ENCODE measurements at regions not wholly inside any gene's neighbourhood (a gene's known extent, or its start where the extent isn't known, plus 50 kb on each side); places are given as distances from the start of the nearest gene placed in this dataset.
"Not testable (repeated sequence)": the region's sequence is repeated elsewhere in the genome, so short reads cannot be mapped to it uniquely, and the experiment has no call there.

DNA sequence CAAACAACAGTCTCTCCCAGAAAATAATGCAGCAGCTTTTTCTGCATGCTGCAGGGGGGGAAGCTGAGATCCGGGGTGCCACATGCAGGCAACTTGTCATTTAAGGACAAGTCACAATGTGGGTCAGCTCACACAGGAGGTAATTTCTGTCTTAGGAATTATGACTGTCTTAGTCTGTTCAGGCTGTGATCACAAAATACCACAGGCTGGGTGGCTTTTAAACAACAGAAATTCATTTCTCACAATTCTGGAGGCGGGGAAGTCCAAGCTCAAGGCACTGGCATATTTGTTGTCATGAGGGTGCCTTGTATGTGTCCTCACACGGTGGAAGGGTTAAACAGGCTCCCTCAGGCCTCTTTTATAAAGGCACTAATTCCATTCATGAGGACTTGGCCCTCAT is 127.7 kb downstream of the DIRAS2 start:
- DNase-seq = no peak

- DNase-seq = no peak
Observed at GRCh38 chr9:90515510-90515909, 127.1 kb downstream of the DIRAS2 start.

DNA sequence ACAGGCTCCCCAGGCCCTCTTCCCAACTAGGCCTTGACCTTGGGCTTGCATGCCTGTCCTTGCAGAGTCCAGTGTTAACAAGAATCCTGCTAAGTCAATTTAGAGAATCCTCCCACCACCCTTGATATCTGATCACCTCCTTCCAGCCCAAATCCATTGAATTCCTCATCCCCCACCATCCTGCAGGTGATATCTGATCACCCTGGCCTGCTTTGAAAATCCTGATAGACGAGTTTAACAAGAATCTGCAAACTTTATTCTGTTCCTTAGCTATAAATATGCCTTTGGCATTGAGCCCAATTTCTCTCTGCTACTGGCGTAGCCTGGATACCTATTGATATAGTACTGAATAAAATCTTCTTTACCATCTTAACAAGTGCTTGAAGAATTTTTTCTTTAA is 125.5 kb downstream of the DIRAS2 start:
- DNase-seq = no peak

DNA sequence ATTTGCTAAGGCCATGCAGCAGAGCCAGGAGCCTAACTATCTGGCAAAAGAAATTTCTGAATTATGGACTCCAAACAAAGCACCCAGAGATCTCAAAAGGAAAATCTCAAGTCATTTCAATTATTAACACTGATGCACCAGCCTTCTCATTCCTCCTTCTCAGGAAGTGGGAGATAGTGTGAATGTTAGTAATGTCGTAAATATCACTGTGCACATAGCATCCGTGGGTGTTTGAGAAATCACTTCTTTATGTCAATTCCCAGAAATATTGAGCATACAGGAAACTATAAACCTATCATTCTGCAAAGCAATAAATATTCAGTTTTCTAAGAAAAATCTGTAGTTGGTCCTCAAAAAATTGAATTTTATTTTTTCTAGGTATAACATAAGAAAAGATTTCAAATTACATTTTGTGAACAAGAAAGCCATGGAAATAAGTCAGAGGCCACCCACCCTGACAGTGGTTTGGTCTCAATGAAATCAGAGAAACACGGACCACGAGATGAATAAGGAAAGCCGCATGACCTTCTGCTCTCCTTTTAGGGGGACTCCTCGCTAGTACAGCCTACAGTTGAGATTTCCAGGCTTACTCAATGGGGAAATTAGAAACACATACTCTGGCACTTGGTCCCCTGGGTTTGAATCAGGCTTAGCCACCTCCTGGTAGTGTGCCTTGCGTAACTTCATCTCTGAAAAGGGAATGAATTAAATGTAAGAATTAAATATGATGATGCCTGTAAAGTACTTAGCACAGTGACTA is 120.6 kb downstream of the DIRAS2 start:
- no peak for DNase-seq

- no peak for DNase-seq
Observed at GRCh38 chr9:90523958-90524357, 118.7 kb downstream of the DIRAS2 start.

DNA sequence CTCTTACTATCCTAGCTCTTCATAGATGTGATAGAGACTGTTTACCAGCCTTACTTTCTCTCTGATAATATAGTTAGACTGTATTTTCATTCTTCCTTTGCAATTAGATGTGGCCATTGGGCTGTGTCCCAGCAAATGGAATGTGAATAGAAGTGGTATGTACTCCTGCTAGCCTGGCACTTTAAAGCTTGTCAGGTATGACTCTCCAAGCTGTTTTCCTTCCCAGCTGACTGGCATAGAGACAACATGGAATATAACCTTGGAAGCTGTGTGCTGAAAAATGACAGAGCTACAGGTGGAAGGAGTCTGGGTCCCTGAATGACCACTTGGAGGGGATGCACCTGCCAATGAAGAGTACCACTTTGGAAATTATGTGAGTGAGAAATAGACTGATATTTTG is 116.2 kb downstream of the DIRAS2 start:
- DNase-seq = no peak

DNA sequence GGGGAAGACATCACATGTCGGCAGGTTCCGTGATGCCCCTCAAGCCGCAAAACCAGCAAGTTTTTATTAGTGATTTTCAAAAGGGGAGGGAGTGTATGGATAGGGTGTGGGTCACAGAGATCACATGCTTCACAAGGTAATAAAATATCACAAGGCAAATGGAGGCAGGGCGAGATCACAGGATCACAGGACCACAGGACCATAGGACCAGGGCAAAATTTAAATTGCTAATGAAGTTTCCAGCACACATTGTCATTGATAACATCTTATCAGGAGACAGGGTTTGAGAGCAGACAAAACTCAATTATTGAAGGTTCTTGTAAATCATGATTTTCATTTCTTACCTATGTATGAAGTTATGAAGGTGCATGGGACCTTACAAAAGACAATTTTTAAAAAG is 106.5 kb downstream of the DIRAS2 start:
- not testable (repeated sequence) for DNase-seq

GRCh38 chr9:90538566-90538965 is 104.1 kb downstream of the DIRAS2 start:
- DNase-seq = no peak

DNA sequence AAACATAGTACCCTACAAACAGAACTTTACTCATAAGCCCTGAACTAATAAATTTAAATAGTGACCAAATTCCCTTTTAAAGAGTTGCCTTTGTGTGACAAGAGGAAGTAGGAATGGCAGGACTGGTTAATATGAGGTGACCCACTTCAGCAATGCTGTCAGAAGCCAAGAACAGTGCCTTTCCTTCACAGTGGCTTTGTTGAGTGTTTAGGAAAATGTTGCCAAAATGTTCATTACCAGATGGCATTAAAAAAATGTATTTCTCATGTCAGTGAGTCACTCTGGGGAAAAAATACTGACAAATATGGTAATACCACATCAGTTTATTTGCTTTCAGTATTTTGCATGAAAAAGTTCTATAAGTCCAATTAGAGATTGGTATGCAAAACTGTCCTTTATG is 103.3 kb downstream of the DIRAS2 start:
- no peak for DNase-seq

DNA sequence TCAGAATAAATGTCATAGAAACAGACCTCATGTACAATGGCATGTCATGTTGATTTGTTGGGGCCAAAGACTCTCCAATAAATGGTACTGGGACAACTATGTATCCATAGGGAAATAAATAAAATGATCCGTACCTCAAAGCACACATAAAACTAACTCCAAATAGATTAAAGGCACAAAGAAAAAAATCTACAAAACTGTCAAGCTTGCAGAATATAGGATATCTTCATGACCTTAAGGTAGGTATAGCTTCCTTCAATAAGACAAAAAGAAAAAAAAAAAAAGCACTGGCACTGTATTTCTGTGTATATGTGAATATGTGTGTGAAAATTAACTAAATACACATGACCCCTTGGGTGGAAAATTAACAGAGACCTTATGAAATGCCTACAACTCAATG is 101.9 kb downstream of the DIRAS2 start:
- DNase-seq = no peak

DNA sequence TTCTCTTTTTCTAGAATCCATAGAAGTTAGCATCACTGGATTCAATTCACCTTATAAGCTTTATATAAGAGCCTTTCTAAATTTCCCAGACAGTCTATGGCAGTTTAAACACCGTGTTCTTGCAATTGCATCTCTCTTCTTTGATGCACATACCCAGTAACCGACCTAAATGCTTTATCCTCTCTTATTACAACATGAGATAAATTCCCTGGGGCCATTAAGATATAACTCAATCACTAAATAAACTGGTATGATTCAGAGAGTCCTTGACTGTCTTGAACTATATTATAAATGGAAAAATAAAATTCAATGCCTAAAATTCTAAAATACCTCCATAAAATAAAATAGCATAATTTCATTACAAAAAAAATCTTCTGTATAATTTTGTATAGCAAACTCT is 98.1 kb downstream of the DIRAS2 start:
- no peak for DNase-seq

DNA sequence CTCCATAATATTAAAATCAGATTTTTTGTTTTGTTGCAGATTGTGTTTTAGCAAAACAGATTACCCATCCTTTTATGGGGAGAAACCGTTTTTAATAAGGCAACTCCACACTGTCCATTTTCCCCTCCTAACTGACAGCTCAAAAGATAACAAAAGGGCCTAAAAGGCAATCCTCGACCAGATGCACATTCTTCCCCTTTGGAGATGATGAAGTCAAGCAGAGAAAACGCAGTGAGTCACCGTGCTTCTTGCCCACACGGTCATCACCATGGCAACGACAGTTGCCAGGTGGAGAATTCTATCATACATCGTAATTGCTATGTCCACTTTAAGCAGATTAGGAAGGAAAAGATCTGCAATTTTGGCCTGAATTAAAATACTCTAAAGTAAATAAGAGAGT is 96.4 kb downstream of the DIRAS2 start:
- peak; percentile 76 to 83 for DNase-seq

DNA sequence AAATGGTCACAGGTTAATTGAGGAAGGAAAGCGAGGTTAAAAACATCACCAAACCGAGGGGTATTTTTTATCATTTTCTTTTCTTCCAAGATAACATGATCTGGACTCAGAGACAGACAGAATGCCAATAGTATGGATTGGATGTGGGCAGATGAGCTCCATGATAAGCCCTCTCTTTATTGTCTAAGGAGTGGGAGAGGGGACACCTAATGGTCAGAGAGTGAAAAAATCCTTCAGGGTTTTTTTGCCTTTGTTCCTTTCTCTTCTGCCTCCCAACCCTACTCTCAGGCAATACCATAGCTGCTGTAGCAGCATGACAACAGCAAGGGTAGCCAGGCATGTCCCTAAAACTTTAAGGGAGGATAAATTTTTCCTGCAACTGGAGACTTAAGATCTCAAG is 94.7 kb downstream of the DIRAS2 start:
- DNase-seq = peak in 1 of 2 experiments; percentile 12

DNA sequence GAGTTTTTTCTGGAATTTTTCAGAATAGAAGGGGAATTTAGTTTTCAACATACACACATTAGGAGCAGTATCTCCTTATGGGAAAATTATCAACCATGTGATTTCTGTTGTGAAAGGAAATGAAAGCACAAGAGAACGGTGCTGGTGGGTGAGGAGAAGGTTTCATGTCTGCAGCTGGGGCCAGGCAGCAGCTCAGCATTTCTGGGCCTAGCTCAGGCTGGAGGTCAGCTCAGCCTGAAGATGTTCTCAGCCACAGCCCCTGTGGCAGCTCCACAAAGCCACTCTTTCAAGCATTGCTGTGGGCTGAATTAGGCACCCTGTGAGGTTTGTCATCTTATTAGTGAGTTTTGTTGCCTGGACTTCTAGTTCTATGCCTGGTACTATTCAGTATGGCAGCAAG is 90.3 kb downstream of the DIRAS2 start:
- DNase-seq = no peak

- DNase-seq = no peak
Observed at GRCh38 chr9:90555351-90556057, 87.1 kb downstream of the DIRAS2 start.

GRCh38 chr9:90556897-90557675 is 85.5 kb downstream of the DIRAS2 start:
- no peak for DNase-seq

DNA sequence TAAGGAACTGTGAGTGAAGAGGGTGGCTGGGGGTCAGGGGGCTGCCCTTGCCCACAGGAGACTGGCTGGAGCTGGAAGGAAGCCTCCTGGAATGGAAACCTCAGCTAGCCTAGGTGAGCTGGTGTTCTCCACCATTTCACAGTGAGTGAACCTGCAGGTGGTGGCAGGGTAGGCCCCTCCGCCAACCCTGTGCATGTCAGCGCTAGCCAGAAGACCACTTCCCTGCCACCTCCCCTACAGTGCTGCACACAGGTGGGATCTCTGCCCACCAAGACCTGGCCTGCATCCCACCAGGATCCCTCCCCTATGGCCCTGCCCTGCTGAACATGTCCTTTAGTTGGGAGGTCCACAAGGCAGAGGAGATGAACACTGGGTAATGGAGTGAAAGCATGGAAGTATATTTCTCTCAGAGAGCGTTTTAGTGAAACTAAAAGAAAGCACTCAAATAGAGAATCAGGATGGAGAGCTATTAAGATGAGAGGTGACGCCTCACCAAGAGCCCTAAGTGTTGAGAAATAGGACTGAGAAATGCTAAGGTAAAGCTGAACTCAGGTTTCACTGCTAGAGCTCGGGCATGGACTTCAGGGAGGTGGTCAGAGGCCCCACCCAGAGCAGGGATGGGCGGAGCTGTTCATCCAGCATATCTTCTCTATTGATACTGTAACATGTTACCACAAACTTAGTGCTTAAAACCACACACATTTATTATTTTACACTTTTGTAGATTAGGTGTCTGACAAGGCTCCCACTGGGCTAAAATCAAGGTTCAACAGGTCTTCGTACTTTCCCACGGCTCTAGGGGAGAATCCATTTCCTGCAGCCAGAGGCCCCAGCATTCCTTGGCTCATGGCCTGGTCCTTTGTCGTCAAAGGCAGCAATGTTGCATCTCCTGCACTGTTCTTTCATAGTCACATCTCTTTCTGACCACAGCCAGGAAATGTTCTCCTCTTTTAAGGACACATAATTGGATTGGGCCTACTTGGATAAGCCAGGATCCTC is 83.2 kb downstream of the DIRAS2 start:
- DNase-seq = no peak

Data from NCI-H524 (cell line).